CD4-positive, CD25-positive, alpha-beta regulatory T cell (primary cell): ENCODE measurements at regions not wholly inside any gene's neighbourhood (a gene's known extent, or its start where the extent isn't known, plus 50 kb on each side); places are given as distances from the start of the nearest gene placed in this dataset.

ENCODE experiments used
- ATAC-seq, 2 donors: fragments of 150-1000 bp; cut with Tn5 transposase; one replicate each; pipeline ENCODE4 v1.10.0; 2021; ENCODE audit warnings: low read depth in 2 of 2, moderate number of reproducible peaks in 2 of 2, moderate library complexity in 1 of 2
- DNase-seq, 3 donors: peaks; one replicate each; pipeline versions ENCODE4 v3.0.0 to v3.0.0-alpha.2; 2012 to 2022; ENCODE audit warnings: mixed read lengths in 1 of 3
- H3K27ac ChIP-seq: one replicate; pipeline ENCODE4 v1.7.0; 2013; ENCODE audit warnings: mild to moderate bottlenecking, low read length; ENCODE audit not compliant: insufficient read depth, poor library complexity, severe bottlenecking
- H3K27me3 ChIP-seq: one replicate; pipeline ENCODE4 v1.7.0; 2013; ENCODE audit warnings: low read length; ENCODE audit not compliant: control insufficient read depth, insufficient read depth
- H3K36me3 ChIP-seq: one replicate; pipeline ENCODE4 v1.7.0; 2013; ENCODE audit warnings: mild to moderate bottlenecking, low read length, moderate library complexity; ENCODE audit not compliant: control insufficient read depth, insufficient read depth
- H3K4me1 ChIP-seq: 2 replicates; pipeline ENCODE4 v1.7.0; 2013; ENCODE audit warnings: mild to moderate bottlenecking, low read length; ENCODE audit not compliant: insufficient read depth, control insufficient read depth, poor library complexity, severe bottlenecking
- H3K4me3 ChIP-seq: one replicate; pipeline ENCODE4 v1.7.0; 2013; ENCODE audit warnings: low read depth, mild to moderate bottlenecking, low read length, moderate library complexity
- H3K9me3 ChIP-seq, 2 experiments: 1 replicate in 1 of 2; 2 replicates in 1 of 2; pipeline ENCODE4 v1.7.0; 2013; ENCODE audit warnings: low read length in 2 of 2, mild to moderate bottlenecking in 1 of 2, moderate library complexity in 1 of 2; ENCODE audit not compliant: control insufficient read depth in 2 of 2
- H3K27ac Mint-ChIP-seq, 3 donors: one replicate each; pipeline ENCODE4 v1.8.0; 2020 to 2022; ENCODE audit warnings: mild to moderate bottlenecking in 3 of 3, mixed read lengths in 3 of 3, moderate library complexity in 2 of 3
- H3K27me3 Mint-ChIP-seq: one replicate; pipeline ENCODE4 v1.8.0; 2022; ENCODE audit warnings: mild to moderate bottlenecking, mixed read lengths
- H3K36me3 Mint-ChIP-seq: one replicate; pipeline ENCODE4 v1.8.0; 2020; ENCODE audit warnings: mixed read lengths
- H3K4me1 Mint-ChIP-seq, 4 donors: one replicate each; pipeline ENCODE4 v1.8.0; 2020 to 2022; ENCODE audit warnings: mixed read lengths in 4 of 4, mild to moderate bottlenecking in 1 of 4
- H3K4me3 Mint-ChIP-seq, 4 donors: one replicate each; pipeline ENCODE4 v1.8.0; 2020 to 2022; ENCODE audit warnings: mild to moderate bottlenecking in 4 of 4, mixed read lengths in 4 of 4, moderate library complexity in 3 of 4
- H3K9me3 Mint-ChIP-seq, 7 donors: one replicate each; pipeline ENCODE4 v1.8.0; 2020 to 2022; ENCODE audit warnings: mixed read lengths in 7 of 7, mild to moderate bottlenecking in 3 of 7, moderate library complexity in 2 of 7

GRCh38 chr11:119506436-119506835 is 83.5 kb upstream of the THY1 start:
- Histone ChIP-seq H3K27me3 (no peaks in the 10 kb centered on the region), H3K4me1 (no peaks in the 10 kb centered on the region), H3K27ac (no peak overlapping the region), H3K9me3 (no peaks in the 10 kb centered on the region), H3K36me3 (no peaks in the 10 kb centered on the region), H3K4me3 (no peak overlapping the region)
- H3K36me3 Mint-ChIP-seq, result no peaks in the 10 kb centered on the region
- H3K4me3 Mint-ChIP-seq, result no peak overlapping the region
- H3K9me3 Mint-ChIP-seq, result peaks cover 0 to 4% (median 0%) of the 10 kb centered on the region in 7 donors
- ATAC-seq, result no peak
- H3K4me1 Mint-ChIP-seq, result no peaks in the 10 kb centered on the region
- DNase-seq, result no peak
- no peak overlapping the region for H3K27ac Mint-ChIP-seq
- H3K27me3 Mint-ChIP-seq, result no peaks in the 10 kb centered on the region

DNA sequence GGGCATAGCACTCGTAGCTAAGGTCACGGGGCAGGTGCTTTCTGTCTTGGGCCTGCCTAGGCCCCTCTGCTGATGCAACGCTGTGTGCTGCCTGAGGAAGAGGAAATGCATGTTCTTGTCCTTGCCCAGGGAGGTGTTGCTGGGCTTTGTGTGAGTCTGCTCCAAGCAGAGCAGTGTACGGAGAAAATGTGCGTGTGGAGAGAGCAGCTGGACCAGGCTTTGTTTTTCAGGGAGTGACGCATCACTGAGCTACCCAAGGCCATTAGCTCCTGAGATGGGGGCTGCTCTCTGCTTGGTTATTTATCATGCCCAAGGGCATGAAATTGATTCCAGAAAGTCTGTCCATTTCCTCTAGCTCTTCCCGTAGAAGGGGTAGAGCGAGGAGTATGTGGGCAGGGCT is 82.9 kb upstream of the THY1 start:
- no peak overlapping the region for H3K27ac Mint-ChIP-seq
- H3K27me3 Mint-ChIP-seq, result no peaks in the 10 kb centered on the region
- no peaks in the 10 kb centered on the region for H3K36me3 Mint-ChIP-seq
- H3K9me3 Mint-ChIP-seq, result peaks cover 0 to 4% (median 0%) of the 10 kb centered on the region in 7 donors
- no peak overlapping the region for H3K4me3 Mint-ChIP-seq
- ATAC-seq (no peak), DNase-seq (no peak)
- no peaks in the 10 kb centered on the region for H3K4me1 Mint-ChIP-seq
- no peaks in the 10 kb centered on the region for H3K27me3 ChIP-seq
- no peak overlapping the region for H3K27ac ChIP-seq
- no peak overlapping the region for H3K4me3 ChIP-seq
- no peaks in the 10 kb centered on the region for H3K4me1 ChIP-seq
- H3K9me3 ChIP-seq, result no peaks in the 10 kb centered on the region
- no peaks in the 10 kb centered on the region for H3K36me3 ChIP-seq

DNA sequence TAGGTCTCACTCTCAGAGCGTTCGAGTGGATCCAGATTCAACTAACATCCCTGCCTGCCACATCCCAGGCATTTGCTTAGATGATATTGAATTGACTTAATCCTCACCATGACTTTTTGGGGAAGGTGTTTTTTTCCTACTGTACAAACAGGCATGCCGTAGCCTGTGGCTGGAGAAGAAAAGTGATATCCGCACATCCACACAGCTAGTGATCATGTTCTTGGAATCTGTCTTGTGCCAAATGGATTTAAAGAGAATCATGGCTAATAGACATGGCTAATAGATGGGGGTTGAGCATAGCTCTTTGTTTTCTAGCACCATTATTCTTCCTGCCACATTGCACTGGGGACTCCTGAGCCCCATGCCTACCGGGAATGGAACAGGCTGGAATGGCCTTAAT is 82.1 kb upstream of the THY1 start:
- Mint-ChIP-seq H3K4me3 (no peak overlapping the region), H3K9me3 (peaks cover 0 to 4% (median 0%) of the 10 kb centered on the region in 7 donors), H3K4me1 (no peaks in the 10 kb centered on the region), H3K36me3 (no peaks in the 10 kb centered on the region), H3K27ac (no peak overlapping the region), H3K27me3 (no peaks in the 10 kb centered on the region)
- DNase-seq (no peak), ATAC-seq (no peak)
- H3K4me3 ChIP-seq, result no peak overlapping the region
- no peaks in the 10 kb centered on the region for H3K27me3 ChIP-seq
- H3K9me3 ChIP-seq, result no peaks in the 10 kb centered on the region
- H3K36me3 ChIP-seq, result no peaks in the 10 kb centered on the region
- H3K27ac ChIP-seq, result no peak overlapping the region
- H3K4me1 ChIP-seq, result no peaks in the 10 kb centered on the region

GRCh38 chr11:119504371-119504770 is 81.4 kb upstream of the THY1 start:
- Mint-ChIP-seq H3K27ac (no peak overlapping the region), H3K4me3 (no peak overlapping the region), H3K9me3 (peaks cover 0 to 4% (median 0%) of the 10 kb centered on the region in 7 donors), H3K4me1 (no peaks in the 10 kb centered on the region), H3K36me3 (no peaks in the 10 kb centered on the region), H3K27me3 (no peaks in the 10 kb centered on the region)
- H3K4me1 ChIP-seq, result no peaks in the 10 kb centered on the region
- DNase-seq, result no peak
- ATAC-seq, result no peak
- H3K27ac ChIP-seq, result no peak overlapping the region
- H3K27me3 ChIP-seq, result no peaks in the 10 kb centered on the region
- H3K4me3 ChIP-seq, result no peak overlapping the region
- H3K36me3 ChIP-seq, result no peaks in the 10 kb centered on the region
- no peaks in the 10 kb centered on the region for H3K9me3 ChIP-seq

GRCh38 chr11:119501777-119502405 is 78.9 kb upstream of the THY1 start:
- H3K9me3 ChIP-seq, result no peaks in the 10 kb centered on the region
- no peaks in the 10 kb centered on the region for H3K36me3 Mint-ChIP-seq
- no peak overlapping the region for H3K4me3 ChIP-seq
- ATAC-seq, result no peak
- no peaks in the 10 kb centered on the region for H3K4me1 Mint-ChIP-seq
- no peaks in the 10 kb centered on the region for H3K36me3 ChIP-seq
- no peaks in the 10 kb centered on the region for H3K4me1 ChIP-seq
- no peaks in the 10 kb centered on the region for H3K27me3 ChIP-seq
- peaks cover 0 to 6% (median 0%) of the 10 kb centered on the region in 7 donors for H3K9me3 Mint-ChIP-seq
- no peak overlapping the region for H3K27ac Mint-ChIP-seq
- H3K27ac ChIP-seq, result no peak overlapping the region
- no peak overlapping the region for H3K4me3 Mint-ChIP-seq
- DNase-seq, result no peak
- H3K27me3 Mint-ChIP-seq, result no peaks in the 10 kb centered on the region

GRCh38 chr11:119497717-119498116 is 74.7 kb upstream of the THY1 start:
- Histone ChIP-seq H3K9me3 (no peaks in the 10 kb centered on the region), H3K36me3 (no peaks in the 10 kb centered on the region), H3K27me3 (no peaks in the 10 kb centered on the region), H3K27ac (no peak overlapping the region), H3K4me3 (no peak overlapping the region), H3K4me1 (no peaks in the 10 kb centered on the region)
- H3K4me1 Mint-ChIP-seq, result no peaks in the 10 kb centered on the region
- H3K36me3 Mint-ChIP-seq, result no peaks in the 10 kb centered on the region
- DNase-seq, result no peak
- H3K4me3 Mint-ChIP-seq, result no peak overlapping the region
- H3K9me3 Mint-ChIP-seq, result peaks cover 0 to 3% (median 0%) of the 10 kb centered on the region in 7 donors
- H3K27me3 Mint-ChIP-seq, result peaks cover 6% of the 10 kb centered on the region
- H3K27ac Mint-ChIP-seq, result no peak overlapping the region
- no peak for ATAC-seq

DNA sequence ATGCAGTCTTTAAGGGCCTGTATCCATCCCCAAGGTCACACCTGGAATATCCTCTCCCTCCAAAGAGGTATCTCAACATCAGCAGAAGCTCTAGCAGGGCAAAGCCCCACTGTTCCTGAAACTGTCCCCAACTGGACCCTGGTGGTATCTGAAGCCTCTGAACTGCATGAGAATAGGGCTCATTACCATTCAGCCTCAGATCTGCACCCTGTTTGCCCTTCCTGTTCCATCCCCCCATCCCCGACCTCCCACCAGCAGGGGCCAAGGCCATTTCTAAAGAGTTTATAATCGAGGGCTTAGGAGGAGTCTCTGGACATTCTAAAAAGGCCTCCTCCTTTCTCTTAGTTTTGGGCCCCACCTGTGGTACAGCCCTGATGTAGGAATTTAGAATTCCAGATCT is 74.0 kb upstream of the THY1 start:
- Mint-ChIP-seq H3K4me1 (no peaks in the 10 kb centered on the region), H3K4me3 (no peak overlapping the region), H3K27ac (no peak overlapping the region), H3K36me3 (no peaks in the 10 kb centered on the region), H3K9me3 (peaks cover 0 to 3% (median 0%) of the 10 kb centered on the region in 7 donors), H3K27me3 (peaks cover 6% of the 10 kb centered on the region)
- ATAC-seq (no peak), DNase-seq (no peak)
- Histone ChIP-seq H3K36me3 (no peaks in the 10 kb centered on the region), H3K4me3 (no peak overlapping the region), H3K27me3 (no peaks in the 10 kb centered on the region), H3K4me1 (no peaks in the 10 kb centered on the region), H3K27ac (no peak overlapping the region), H3K9me3 (no peaks in the 10 kb centered on the region)

- ATAC-seq (no peak), DNase-seq (no peak)
- Mint-ChIP-seq H3K4me3 (no peak overlapping the region), H3K27me3 (peaks cover 6% of the 10 kb centered on the region), H3K4me1 (no peaks in the 10 kb centered on the region), H3K27ac (no peak overlapping the region), H3K36me3 (no peaks in the 10 kb centered on the region), H3K9me3 (peaks cover 0 to 3% (median 0%) of the 10 kb centered on the region in 7 donors)
- no peak overlapping the region for H3K4me3 ChIP-seq
- H3K9me3 ChIP-seq, result no peaks in the 10 kb centered on the region
- H3K27ac ChIP-seq, result no peak overlapping the region
- H3K27me3 ChIP-seq, result no peaks in the 10 kb centered on the region
- H3K36me3 ChIP-seq, result no peaks in the 10 kb centered on the region
- H3K4me1 ChIP-seq, result no peaks in the 10 kb centered on the region
These were observed 73.5 kb upstream of the THY1 start for GRCh38 chr11:119496469-119496868.
